ENCODE measurements at regions not wholly inside any gene's neighbourhood (a gene's known extent, or its start where the extent isn't known, plus 50 kb on each side); places are given as distances from the start of the nearest gene placed in this dataset.

DNA sequence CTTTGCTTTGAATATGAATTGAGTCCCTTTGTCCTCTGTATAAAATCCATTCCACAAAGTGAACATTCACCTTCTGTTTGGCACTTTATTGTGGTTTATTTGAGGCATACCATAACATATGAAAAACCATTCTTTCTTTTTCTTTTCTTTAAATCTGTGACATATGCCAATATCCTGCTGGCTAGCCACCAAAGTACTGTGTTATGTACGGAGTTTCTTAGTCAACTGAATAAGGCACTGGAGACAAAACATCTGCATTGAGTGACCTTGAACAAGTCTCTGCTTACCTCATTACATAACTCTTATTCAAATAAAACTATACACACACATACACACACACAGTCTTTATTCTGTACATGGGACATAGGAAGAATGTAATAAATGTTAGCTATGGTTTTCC is 872.8 kb downstream of the C4orf33 start:
- H3K4me1 Mint-ChIP-seq (ENCODE audit: low read depth, unreplicated experiment) = no peaks in the 10 kb centered on the region
- intact Hi-C loops (cut with micrococcal nuclease; ENCODE audit: unreplicated experiment) = no loop called here
- TF ChIP-seq, protein P1, sequence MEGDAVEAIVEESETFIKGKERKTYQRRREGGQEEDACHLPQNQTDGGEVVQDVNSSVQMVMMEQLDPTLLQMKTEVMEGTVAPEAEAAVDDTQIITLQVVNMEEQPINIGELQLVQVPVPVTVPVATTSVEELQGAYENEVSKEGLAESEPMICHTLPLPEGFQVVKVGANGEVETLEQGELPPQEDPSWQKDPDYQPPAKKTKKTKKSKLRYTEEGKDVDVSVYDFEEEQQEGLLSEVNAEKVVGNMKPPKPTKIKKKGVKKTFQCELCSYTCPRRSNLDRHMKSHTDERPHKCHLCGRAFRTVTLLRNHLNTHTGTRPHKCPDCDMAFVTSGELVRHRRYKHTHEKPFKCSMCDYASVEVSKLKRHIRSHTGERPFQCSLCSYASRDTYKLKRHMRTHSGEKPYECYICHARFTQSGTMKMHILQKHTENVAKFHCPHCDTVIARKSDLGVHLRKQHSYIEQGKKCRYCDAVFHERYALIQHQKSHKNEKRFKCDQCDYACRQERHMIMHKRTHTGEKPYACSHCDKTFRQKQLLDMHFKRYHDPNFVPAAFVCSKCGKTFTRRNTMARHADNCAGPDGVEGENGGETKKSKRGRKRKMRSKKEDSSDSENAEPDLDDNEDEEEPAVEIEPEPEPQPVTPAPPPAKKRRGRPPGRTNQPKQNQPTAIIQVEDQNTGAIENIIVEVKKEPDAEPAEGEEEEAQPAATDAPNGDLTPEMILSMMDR (IDR thresholded peaks at IDR 0.05; ENCODE audit: insufficient read depth in 1 of 2, low read depth in 1 of 2, low read length in 1 of 2, severe bottlenecking in 1 of 2, unreplicated experiment in 1 of 2) = no peak

DNA sequence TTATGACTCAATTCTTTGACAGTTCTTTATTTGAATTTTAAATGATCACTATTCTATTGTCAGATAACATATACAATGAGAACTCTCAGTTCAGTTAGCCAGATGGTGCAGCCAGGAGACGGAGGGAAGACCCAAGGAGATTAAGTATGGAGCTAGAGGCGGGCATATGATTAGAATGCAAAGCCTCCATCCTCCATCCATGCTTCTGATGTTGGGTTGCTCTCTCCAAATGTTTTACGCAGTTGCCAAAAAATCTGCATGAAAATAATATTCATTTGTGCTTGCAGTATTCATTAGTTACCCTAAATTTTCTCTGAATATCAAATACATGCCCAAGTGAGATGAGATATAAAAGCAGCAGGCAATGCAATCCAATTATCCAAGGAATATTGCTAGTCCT is 874.8 kb downstream of the C4orf33 start:
- Mint-ChIP-seq H3K27me3 (ENCODE audit: insufficient read depth, unreplicated experiment) (no peaks in the 10 kb centered on the region), H3K27ac (ENCODE audit: unreplicated experiment) (no peak overlapping the region), H3K4me3 (ENCODE audit: unreplicated experiment) (no peak overlapping the region), H3K4me1 (ENCODE audit: low read depth, unreplicated experiment) (no peaks in the 10 kb centered on the region), H3K9me3 (ENCODE audit: unreplicated experiment) (no peaks in the 10 kb centered on the region), H3K36me3 (ENCODE audit: insufficient read depth, unreplicated experiment) (no peaks in the 10 kb centered on the region)
- TF ChIP-seq, protein P1 (IDR thresholded peaks at IDR 0.05; ENCODE audit: insufficient read depth in 1 of 2, low read depth in 1 of 2, low read length in 1 of 2, severe bottlenecking in 1 of 2, unreplicated experiment in 1 of 2) = no peak
- intact Hi-C loops (cut with micrococcal nuclease; ENCODE audit: unreplicated experiment) = no loop called here
- H3K9me3 ChIP-seq = no peaks in the 10 kb centered on the region
- no peaks in the 10 kb centered on the region for H3K4me1 ChIP-seq
- no TSS peak for BruUV-seq (replicated peaks)
- ChIA-PET POLR2A (no interaction called here), CTCF (no interaction called here)
- no peak overlapping the region for H3K4me3 ChIP-seq (ENCODE audit: low read depth, low read length)
- H3K36me3 ChIP-seq (ENCODE audit: control insufficient read depth, insufficient read depth, low read length) = no peaks in the 10 kb centered on the region
- DNase-seq = no peak
- no peaks in the 10 kb centered on the region for H3K27me3 ChIP-seq (replicated peaks; ENCODE audit: control insufficient read depth, insufficient read depth, low read length)

More for the DNA sequence above, 872.8 kb downstream of the C4orf33 start:
- Histone ChIP-seq H3K4me3 (ENCODE audit: low read depth, low read length) (no peak overlapping the region), H3K36me3 (ENCODE audit: control insufficient read depth, insufficient read depth, low read length) (no peaks in the 10 kb centered on the region), H3K9me3 (no peaks in the 10 kb centered on the region), H3K27me3 (replicated peaks; ENCODE audit: control insufficient read depth, insufficient read depth, low read length) (no peaks in the 10 kb centered on the region), H3K4me1 (no peaks in the 10 kb centered on the region)
- no peak for DNase-seq
- no peak overlapping the region for H3K27ac Mint-ChIP-seq (ENCODE audit: unreplicated experiment)
- no peak overlapping the region for H3K4me3 Mint-ChIP-seq (ENCODE audit: unreplicated experiment)
- BruUV-seq (replicated peaks) = no TSS peak
- no peaks in the 10 kb centered on the region for H3K27me3 Mint-ChIP-seq (ENCODE audit: insufficient read depth, unreplicated experiment)
- H3K36me3 Mint-ChIP-seq (ENCODE audit: insufficient read depth, unreplicated experiment) = no peaks in the 10 kb centered on the region
- CTCF ChIA-PET = no interaction called here
- POLR2A ChIA-PET = no interaction called here
- no peaks in the 10 kb centered on the region for H3K9me3 Mint-ChIP-seq (ENCODE audit: unreplicated experiment)

DNA sequence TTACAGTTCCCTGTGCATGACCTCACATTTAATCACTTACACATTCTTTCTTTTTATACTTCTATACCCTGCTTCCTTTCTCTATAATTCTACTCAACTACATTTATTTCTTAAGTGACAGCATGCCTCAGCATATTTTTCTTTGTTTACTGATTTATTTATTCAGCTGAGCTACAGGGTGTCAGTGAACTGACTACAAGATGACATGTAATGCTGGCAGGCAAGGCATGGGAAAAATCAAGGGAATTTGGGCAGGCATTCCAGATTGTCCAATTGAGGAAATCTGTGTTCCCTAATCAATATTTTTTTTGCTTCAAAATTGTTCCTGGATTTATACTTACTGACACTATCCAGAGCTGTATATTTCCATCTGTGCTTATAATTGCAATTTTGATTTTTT is 875.5 kb downstream of the C4orf33 start:
- CTCF ChIA-PET = no interaction called here
- DNase-seq = no peak
- POLR2A ChIA-PET = no interaction called here
- intact Hi-C loops (cut with micrococcal nuclease; ENCODE audit: unreplicated experiment) = no loop called here
- Mint-ChIP-seq H3K9me3 (ENCODE audit: unreplicated experiment) (no peaks in the 10 kb centered on the region), H3K4me1 (ENCODE audit: low read depth, unreplicated experiment) (no peaks in the 10 kb centered on the region), H3K27me3 (ENCODE audit: insufficient read depth, unreplicated experiment) (no peaks in the 10 kb centered on the region), H3K4me3 (ENCODE audit: unreplicated experiment) (no peak overlapping the region), H3K36me3 (ENCODE audit: insufficient read depth, unreplicated experiment) (no peaks in the 10 kb centered on the region), H3K27ac (ENCODE audit: unreplicated experiment) (no peak overlapping the region)
- no peaks in the 10 kb centered on the region for H3K4me1 ChIP-seq
- H3K9me3 ChIP-seq = no peaks in the 10 kb centered on the region
- H3K27me3 ChIP-seq (replicated peaks; ENCODE audit: control insufficient read depth, insufficient read depth, low read length) = no peaks in the 10 kb centered on the region
- H3K4me3 ChIP-seq (ENCODE audit: low read depth, low read length) = no peak overlapping the region
- TF ChIP-seq, protein P1 (IDR thresholded peaks at IDR 0.05; ENCODE audit: insufficient read depth in 1 of 2, low read depth in 1 of 2, low read length in 1 of 2, severe bottlenecking in 1 of 2, unreplicated experiment in 1 of 2) = no peak
- BruUV-seq (replicated peaks) = no TSS peak
- H3K36me3 ChIP-seq (ENCODE audit: control insufficient read depth, insufficient read depth, low read length) = no peaks in the 10 kb centered on the region

Measured in Caco-2 (cell line).